ENCODE measurements at regions not wholly inside any gene's neighbourhood (a gene's known extent, or its start where the extent isn't known, plus 50 kb on each side); places are given as distances from the start of the nearest gene placed in this dataset.

DNA sequence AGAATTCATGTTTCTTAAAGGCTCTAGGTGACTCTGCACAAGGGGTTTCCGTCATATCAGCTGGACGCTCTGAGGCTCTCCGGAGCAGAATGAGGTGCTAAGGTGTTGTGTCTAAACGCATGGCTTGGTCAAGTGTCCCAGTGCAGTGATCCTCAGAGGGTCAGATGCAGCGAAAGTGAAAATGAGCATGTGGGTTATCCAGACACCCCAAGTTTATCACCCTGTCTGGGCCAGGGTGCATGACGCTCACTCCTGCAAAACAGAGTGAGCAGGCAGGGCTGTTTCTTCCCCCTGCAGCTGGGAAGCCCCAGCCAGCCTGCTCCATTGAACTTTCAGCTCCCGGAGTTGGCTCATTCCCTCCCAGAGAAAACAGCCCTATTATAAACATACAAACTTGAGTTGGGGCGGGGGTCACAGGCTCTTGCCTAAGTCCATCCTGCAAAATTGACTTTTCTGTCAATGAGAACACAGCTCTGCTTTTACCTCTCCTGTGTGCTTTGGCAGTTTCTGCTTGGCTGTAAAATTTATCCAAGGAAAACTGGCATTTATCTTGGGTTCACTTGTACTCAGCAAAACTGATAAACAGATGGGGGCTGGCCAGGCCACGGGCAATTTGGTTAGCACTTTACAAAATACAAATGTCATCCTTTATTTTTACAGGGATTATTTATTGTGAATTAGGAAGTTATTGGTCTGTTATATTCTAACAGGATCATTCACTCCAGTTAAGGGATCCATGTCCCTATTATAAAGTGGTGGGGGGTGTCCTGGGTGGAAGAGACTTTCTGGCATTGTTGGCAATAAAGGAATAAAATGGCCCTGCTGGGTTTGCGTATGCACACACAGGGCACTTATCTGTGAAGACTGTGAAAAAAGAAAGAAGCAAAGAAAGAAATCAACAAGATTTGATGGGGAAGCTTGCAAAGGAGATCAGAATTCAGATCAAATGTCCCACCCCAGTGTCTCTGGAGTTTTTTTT is 154.9 kb downstream of the FOXA2 start:
- Histone ChIP-seq H3K4me3 (ENCODE audit: low read length) (no peak overlapping the region), H3K4me1 (ENCODE audit: insufficient read depth, low read length) (peaks cover 16% of the 10 kb centered on the region), H3K27me3 (ENCODE audit: insufficient read depth, low read length) (peaks cover 99% of the 10 kb centered on the region), H3K27ac (ENCODE audit: low read depth, low read length) (no peak overlapping the region), H3K9me3 (ENCODE audit: insufficient read depth, low read depth, low read length) (peaks cover 6% of the 10 kb centered on the region; the same call in 1 of the 2 replicates), H3K9ac (ENCODE audit: low read depth, low read length) (no peak overlapping the region), H3K36me3 (ENCODE audit: insufficient read depth, low read length) (no peaks in the 10 kb centered on the region)
- 54% methylated on average over 10 of the region's 10 CpGs for WGBS

DNA sequence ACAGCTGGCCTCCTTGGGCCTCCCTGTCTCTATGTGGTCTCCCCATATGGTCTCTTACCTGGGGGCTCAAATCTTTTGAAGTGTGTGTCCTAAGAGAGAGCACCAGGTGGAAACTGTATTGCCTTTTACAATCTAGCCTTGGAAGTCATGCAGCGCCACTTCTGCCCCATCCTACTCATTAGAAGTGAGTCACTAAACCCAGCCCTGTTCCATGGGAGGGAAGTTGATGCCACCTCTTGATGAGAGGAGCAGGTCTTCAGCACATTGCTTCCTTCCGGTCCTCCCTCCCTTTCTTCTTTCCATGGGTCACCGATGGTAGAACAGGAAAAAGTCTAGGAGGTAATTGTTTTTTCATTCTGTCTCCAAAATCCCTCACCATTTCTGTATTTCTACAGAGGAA is 156.3 kb downstream of the FOXA2 start:
- Histone ChIP-seq H3K9ac (ENCODE audit: low read depth, low read length) (no peak overlapping the region), H3K4me1 (ENCODE audit: insufficient read depth, low read length) (peaks cover 16% of the 10 kb centered on the region), H3K4me3 (ENCODE audit: low read length) (no peak overlapping the region), H3K27me3 (ENCODE audit: insufficient read depth, low read length) (peaks cover 99% of the 10 kb centered on the region), H3K36me3 (ENCODE audit: insufficient read depth, low read length) (no peaks in the 10 kb centered on the region), H3K27ac (ENCODE audit: low read depth, low read length) (no peak overlapping the region), H3K9me3 (ENCODE audit: insufficient read depth, low read depth, low read length) (peaks cover 6% of the 10 kb centered on the region; the same call in 1 of the 2 replicates)
- 100% methylated on average over 2 of the region's 3 CpGs for WGBS

DNA sequence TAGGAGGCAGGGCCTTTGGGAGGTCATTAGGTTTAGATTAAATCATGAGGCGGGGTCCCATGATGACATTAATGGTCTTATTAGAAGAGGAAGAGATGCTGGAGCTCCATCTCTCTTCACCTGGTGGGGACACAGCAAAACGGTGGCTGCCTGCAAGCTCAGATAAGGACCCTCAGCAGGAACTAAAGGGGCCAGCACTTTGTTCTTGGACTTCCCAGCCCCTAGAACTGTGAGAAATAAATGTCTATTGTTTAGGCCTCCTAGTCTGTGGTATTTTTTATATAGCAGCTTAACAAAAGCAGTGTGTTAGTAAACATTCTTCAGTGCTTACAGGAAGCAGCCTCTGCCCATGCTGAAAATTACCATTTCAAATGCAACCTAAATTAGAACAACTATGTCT is 157.6 kb downstream of the FOXA2 start:
- H3K9me3 ChIP-seq (ENCODE audit: insufficient read depth, low read depth, low read length): peaks cover 6% of the 10 kb centered on the region; the same call in 1 of the 2 replicates
- no peak overlapping the region for H3K4me3 ChIP-seq (ENCODE audit: low read length)
- 85% methylated on average over 2 of the region's 2 CpGs for WGBS
- peaks cover 99% of the 10 kb centered on the region for H3K27me3 ChIP-seq (ENCODE audit: insufficient read depth, low read length)
- no peaks in the 10 kb centered on the region for H3K36me3 ChIP-seq (ENCODE audit: insufficient read depth, low read length)
- peaks cover 16% of the 10 kb centered on the region for H3K4me1 ChIP-seq (ENCODE audit: insufficient read depth, low read length)
- no peak overlapping the region for H3K27ac ChIP-seq (ENCODE audit: low read depth, low read length)
- H3K9ac ChIP-seq (ENCODE audit: low read depth, low read length): no peak overlapping the region

DNA sequence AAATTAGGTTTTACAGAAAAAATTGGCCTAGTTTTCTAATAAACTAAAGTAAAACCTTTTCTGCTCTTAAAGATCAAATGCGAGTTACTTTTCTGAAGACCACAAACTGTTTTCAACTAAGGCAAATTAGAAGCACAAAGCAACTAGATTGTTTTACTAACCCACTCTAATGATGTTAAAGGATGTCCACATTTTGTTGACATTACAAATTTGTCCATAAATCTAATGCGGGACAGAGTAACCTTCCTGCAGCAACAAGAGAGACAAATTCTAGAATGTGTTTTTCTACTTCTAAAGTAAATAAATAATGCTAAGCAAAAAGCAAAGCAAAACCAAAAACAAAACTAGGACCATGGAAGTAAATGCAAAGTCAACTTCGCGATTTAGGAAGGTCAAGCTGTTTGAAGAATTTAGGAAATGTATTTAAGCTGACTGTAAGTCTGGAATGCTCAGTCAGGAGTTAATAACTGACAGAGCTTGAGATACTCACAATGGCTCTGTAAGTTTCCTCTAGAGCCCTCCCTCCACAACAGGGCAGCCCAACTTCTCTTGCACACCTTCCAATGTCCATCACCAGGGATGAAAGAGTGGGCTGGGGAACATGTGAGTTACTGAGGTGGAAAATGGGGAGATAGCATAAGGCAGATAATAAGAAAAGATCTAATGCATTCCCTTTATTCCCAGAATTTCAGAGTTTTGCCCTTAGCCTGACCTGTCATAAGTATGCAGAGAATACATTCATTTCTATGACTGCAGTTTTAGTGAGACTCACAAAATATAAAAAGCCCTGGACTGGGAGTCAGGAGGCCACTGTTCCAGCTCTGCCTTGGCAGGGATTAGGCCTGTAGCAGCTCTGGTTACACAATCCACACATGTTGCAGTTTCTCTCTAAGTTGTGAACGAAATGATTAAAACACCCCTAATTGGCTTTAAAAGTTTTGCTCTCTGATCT is 158.8 kb downstream of the FOXA2 start:
- Histone ChIP-seq H3K4me3 (ENCODE audit: low read length) (no peak overlapping the region), H3K27me3 (ENCODE audit: insufficient read depth, low read length) (peaks cover 99% of the 10 kb centered on the region), H3K4me1 (ENCODE audit: insufficient read depth, low read length) (peaks cover 15% of the 10 kb centered on the region), H3K9ac (ENCODE audit: low read depth, low read length) (no peak overlapping the region), H3K27ac (ENCODE audit: low read depth, low read length) (no peak overlapping the region), H3K36me3 (ENCODE audit: insufficient read depth, low read length) (no peaks in the 10 kb centered on the region), H3K9me3 (ENCODE audit: insufficient read depth, low read depth, low read length) (peaks cover 6% of the 10 kb centered on the region; the same call in 1 of the 2 replicates)
- 86% methylated on average over 4 of the region's 5 CpGs for WGBS

DNA sequence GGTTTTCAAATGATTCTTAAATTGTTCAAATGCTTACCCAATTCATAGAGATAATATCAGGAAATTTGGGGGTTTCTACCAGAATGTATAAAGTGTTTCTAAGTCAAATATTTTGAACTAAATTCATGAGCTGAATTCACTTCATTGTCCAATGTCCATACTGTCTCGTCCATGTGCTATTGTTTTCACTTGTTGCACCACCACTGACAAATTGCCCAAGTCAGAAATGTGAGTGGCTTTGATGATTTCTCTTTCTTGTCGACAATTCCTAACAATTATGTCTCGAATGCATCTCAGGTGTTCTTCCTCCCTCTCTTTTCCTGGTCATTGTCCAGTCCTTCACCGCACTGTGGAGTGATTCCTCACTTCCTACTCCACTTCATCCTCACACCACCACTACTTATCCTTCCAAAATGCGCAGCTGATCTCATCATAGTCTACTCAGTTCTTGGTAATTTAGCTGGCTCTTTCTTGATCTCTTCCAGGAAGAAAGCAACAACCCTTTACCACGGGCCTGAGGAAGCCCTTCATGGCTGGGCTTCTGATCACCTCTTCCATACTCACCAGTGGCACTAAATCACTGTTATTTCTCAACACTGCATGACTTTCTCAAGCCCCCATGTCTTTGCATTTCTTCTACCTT is 161.1 kb downstream of the FOXA2 start:
- Histone ChIP-seq H3K4me3 (ENCODE audit: low read length) (no peak overlapping the region), H3K4me1 (ENCODE audit: insufficient read depth, low read length) (no peaks in the 10 kb centered on the region), H3K9ac (ENCODE audit: low read depth, low read length) (no peak overlapping the region), H3K27me3 (ENCODE audit: insufficient read depth, low read length) (peaks cover 89% of the 10 kb centered on the region), H3K9me3 (ENCODE audit: insufficient read depth, low read depth, low read length) (peaks cover 6% of the 10 kb centered on the region; the same call in 1 of the 2 replicates), H3K36me3 (ENCODE audit: insufficient read depth, low read length) (no peaks in the 10 kb centered on the region), H3K27ac (ENCODE audit: low read depth, low read length) (no peak overlapping the region)
- WGBS: 92% methylated on average over 6 of the region's 6 CpGs

DNA sequence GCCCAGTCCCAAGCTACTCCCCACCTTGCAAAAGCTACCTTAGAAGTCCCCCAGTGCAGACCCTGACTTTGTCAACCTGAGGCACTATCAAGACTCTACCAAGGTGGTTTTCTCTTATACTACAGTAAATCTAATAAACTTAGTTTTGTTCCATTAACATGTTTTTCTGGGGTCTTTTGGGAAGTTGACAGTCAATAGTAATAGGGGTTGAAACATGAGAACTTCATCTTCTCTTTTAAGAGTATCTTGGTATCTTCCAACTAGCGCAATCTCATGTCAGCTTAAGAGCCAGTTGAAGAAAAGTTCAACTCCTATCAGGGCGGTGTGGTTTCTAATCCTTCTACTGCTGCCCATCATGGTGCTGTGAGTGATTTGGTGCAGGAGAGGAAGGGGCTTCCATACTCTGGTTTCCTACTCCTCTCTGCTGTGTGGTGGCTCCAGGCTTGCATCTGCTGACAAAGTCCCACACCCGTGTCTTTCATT is 164.2 kb downstream of the FOXA2 start:
- 95% methylated on average over 3 of the region's 3 CpGs for WGBS
- peaks cover 69% of the 10 kb centered on the region for H3K27me3 ChIP-seq (ENCODE audit: insufficient read depth, low read length)
- H3K27ac ChIP-seq (ENCODE audit: low read depth, low read length): no peak overlapping the region
- H3K9ac ChIP-seq (ENCODE audit: low read depth, low read length): no peak overlapping the region
- H3K4me3 ChIP-seq (ENCODE audit: low read length): no peak overlapping the region
- no peaks in the 10 kb centered on the region for H3K9me3 ChIP-seq (ENCODE audit: insufficient read depth, low read depth, low read length)
- no peaks in the 10 kb centered on the region for H3K4me1 ChIP-seq (ENCODE audit: insufficient read depth, low read length)
- no peaks in the 10 kb centered on the region for H3K36me3 ChIP-seq (ENCODE audit: insufficient read depth, low read length)

DNA sequence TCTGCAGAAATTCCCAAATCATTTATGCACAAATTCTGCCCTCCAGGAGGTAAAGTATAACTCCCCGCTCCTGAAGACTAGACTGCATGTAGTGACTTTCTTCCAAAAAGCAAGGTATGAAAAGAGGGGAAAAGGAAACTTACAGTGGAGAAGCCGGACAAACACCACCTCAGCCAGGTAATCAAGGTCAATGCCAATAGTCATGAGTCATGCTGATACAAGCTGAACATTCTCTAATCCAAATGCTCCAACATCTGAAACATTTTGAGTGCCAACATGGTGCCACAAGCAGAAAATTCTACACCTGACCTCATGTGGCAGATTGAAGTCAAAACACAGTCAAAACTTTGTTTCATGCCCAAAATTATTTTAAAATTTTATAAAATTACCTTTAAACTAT is 165.6 kb downstream of the FOXA2 start:
- Histone ChIP-seq H3K27ac (ENCODE audit: low read depth, low read length) (no peak overlapping the region), H3K4me1 (ENCODE audit: insufficient read depth, low read length) (no peaks in the 10 kb centered on the region), H3K9me3 (ENCODE audit: insufficient read depth, low read depth, low read length) (no peaks in the 10 kb centered on the region), H3K36me3 (ENCODE audit: insufficient read depth, low read length) (no peaks in the 10 kb centered on the region), H3K27me3 (ENCODE audit: insufficient read depth, low read length) (peaks cover 65% of the 10 kb centered on the region), H3K9ac (ENCODE audit: low read depth, low read length) (no peak overlapping the region), H3K4me3 (ENCODE audit: low read length) (no peak overlapping the region)
- 92% methylated on average over 2 of the region's 2 CpGs for WGBS

DNA sequence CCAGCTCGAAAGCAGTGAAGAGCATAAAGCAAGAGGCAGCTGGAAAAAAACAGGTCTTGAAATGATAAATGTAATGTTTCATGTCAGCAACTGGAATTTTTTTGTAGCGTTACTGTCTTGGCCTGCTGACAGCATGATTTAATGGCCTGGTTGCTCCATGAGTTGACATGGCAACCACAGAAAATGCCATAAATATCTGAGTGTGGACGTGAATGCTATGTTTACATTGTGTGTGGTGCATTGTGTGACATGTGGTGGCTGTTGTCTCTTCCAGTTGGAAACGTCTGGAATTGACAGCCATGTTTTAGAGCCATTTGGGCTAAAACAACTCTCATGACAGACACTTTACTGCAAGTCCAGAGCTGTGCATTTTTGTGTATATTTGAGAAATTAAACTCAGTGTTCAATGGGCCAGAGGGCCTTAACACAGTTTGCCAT is 170.0 kb downstream of the FOXA2 start:
- H3K36me3 ChIP-seq (ENCODE audit: insufficient read depth, low read length): no peaks in the 10 kb centered on the region
- H3K4me1 ChIP-seq (ENCODE audit: insufficient read depth, low read length): no peaks in the 10 kb centered on the region
- peaks cover 47% of the 10 kb centered on the region for H3K27me3 ChIP-seq (ENCODE audit: insufficient read depth, low read length)
- H3K4me3 ChIP-seq (ENCODE audit: low read length): no peak overlapping the region
- 81% methylated on average over 4 of the region's 4 CpGs for WGBS
- no peak overlapping the region for H3K9ac ChIP-seq (ENCODE audit: low read depth, low read length)
- H3K9me3 ChIP-seq (ENCODE audit: insufficient read depth, low read depth, low read length): no peaks in the 10 kb centered on the region
- no peak overlapping the region for H3K27ac ChIP-seq (ENCODE audit: low read depth, low read length)

DNA sequence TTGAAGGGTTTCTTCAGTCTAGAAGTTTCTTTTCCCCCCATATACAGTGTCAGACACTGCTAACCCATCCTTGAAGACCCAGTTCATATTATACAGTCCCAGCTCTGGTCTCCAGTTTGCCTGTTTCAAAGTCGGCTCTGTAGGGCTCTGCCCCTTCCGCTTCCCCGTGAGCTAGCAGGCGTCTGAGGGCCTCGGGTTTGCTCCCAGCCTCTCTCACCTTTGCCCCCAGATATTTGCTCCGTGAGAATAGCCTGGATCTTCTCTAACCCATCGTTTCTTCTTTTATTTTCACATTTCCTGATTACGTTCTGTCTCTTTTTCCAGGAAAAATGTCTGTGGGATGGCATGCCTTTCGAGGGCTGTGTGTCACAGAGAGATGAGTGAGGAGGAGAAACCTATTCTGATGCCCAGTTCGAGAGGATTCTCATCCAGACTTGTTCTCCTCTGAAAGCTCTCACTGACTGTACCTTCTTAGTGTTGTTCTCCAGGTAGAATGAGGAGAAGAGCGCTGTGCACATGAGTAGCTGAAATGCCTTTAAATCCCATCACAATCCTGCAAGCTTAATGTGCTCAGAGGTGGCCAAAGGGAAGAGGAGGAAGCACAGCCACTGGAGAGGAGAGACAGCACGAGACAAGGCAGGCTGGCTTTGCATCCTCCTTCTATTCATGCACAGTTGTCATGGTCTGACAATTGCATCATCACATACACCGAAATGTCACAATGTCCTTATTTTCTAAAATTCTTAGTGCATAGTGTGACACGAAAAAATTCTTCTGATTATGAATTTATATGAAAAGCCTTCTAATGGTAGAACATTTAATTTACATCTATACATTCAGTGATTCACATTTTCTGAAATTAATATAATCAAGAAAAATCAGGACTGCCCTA is 171.1 kb downstream of the FOXA2 start:
- Histone ChIP-seq H3K27me3 (ENCODE audit: insufficient read depth, low read length) (peaks cover 40% of the 10 kb centered on the region), H3K36me3 (ENCODE audit: insufficient read depth, low read length) (no peaks in the 10 kb centered on the region), H3K9me3 (ENCODE audit: insufficient read depth, low read depth, low read length) (no peaks in the 10 kb centered on the region), H3K4me1 (ENCODE audit: insufficient read depth, low read length) (no peaks in the 10 kb centered on the region), H3K4me3 (ENCODE audit: low read length) (no peak overlapping the region), H3K27ac (ENCODE audit: low read depth, low read length) (no peak overlapping the region), H3K9ac (ENCODE audit: low read depth, low read length) (no peak overlapping the region)
- WGBS: 94% methylated on average over 12 of the region's 14 CpGs

All from HUES64 (cell line).